ENCODE measurements at regions not wholly inside any gene's neighbourhood (a gene's known extent, or its start where the extent isn't known, plus 50 kb on each side); places are given as distances from the start of the nearest gene placed in this dataset.
A peak's percentile ranks its signal among the peaks of the same experiment; 100 is the strongest.

- H3K27ac ChIP-seq, result peak overlapping the region; percentile 51 to 68
- H3K27me3 ChIP-seq, result no peaks in the 10 kb centered on the region
- no peaks in the 10 kb centered on the region for H3K9me3 ChIP-seq
Observed at GRCh38 chr10:29951441-29951931, 107.9 kb downstream of the JCAD start.

GRCh38 chr10:29950391-29950790 lies 109.0 kb downstream of the JCAD start:
- Histone ChIP-seq H3K4me1 (peaks cover 9 to 17% of the 10 kb centered on the region in 2 donors), H3K4me3 (no peak overlapping the region), H3K27ac (peak overlapping the region; percentile 79 to 80), H3K36me3 (no peaks in the 10 kb centered on the region), H3K27me3 (no peaks in the 10 kb centered on the region), H3K9me3 (no peaks in the 10 kb centered on the region)
- intact Hi-C loops (cut with DNase I; ENCODE audit: low total_unique reads), result no loop called here
- TF ChIP-seq POLR2A (IDR thresholded peaks at IDR 0.05) (no peak), CTCF (IDR thresholded peaks at IDR 0.05) (no peak), POLR2AphosphoS5 (IDR thresholded peaks at IDR 0.05) (no peak)
- no peak for DNase-seq (ENCODE audit: low spot score in 2 of 2)

More at GRCh38 chr10:29951441-29951931, 107.9 kb downstream of the JCAD start:
- TF ChIP-seq POLR2AphosphoS5 (IDR thresholded peaks at IDR 0.05) (no peak), POLR2A (IDR thresholded peaks at IDR 0.05) (no peak), CTCF (IDR thresholded peaks at IDR 0.05) (no peak)
- peaks cover 9 to 17% of the 10 kb centered on the region in 2 donors for H3K4me1 ChIP-seq
- intact Hi-C loops (cut with DNase I; ENCODE audit: low total_unique reads), result no loop called here
- H3K36me3 ChIP-seq, result no peaks in the 10 kb centered on the region
- H3K4me3 ChIP-seq, result no peak overlapping the region
- peak in 1 of 2 donors; percentile 77 for DNase-seq (ENCODE audit: low spot score in 2 of 2)

- H3K4me1 ChIP-seq, result peaks cover 9 to 17% of the 10 kb centered on the region in 2 donors
- intact Hi-C loops (cut with DNase I; ENCODE audit: low total_unique reads), result no loop called here
Observed at GRCh38 chr10:29949411-29950011, 109.9 kb downstream of the JCAD start.

GRCh38 chr10:29948881-29949355 lies 110.5 kb downstream of the JCAD start:
- intact Hi-C loops (cut with DNase I; ENCODE audit: low total_unique reads), result no loop called here
- Histone ChIP-seq H3K4me3 (peak overlapping the region in 1 of 3 donors; percentile 2), H3K27ac (peak overlapping the region; percentile 80 to 90), H3K9me3 (no peaks in the 10 kb centered on the region), H3K4me1 (peaks cover 9 to 17% of the 10 kb centered on the region in 2 donors), H3K36me3 (no peaks in the 10 kb centered on the region), H3K27me3 (no peaks in the 10 kb centered on the region)
- DNase-seq (ENCODE audit: low spot score in 2 of 2), result peak in 1 of 2 donors; percentile 73
- TF ChIP-seq POLR2A (IDR thresholded peaks at IDR 0.05) (no peak), POLR2AphosphoS5 (IDR thresholded peaks at IDR 0.05) (peak in 2 of 3 donors; percentile 8 to 14)

More at GRCh38 chr10:29949411-29950011, 109.9 kb downstream of the JCAD start:
- Histone ChIP-seq H3K36me3 (no peaks in the 10 kb centered on the region), H3K27me3 (no peaks in the 10 kb centered on the region), H3K27ac (peak overlapping the region; percentile 80 to 90), H3K9me3 (no peaks in the 10 kb centered on the region), H3K4me3 (peak overlapping the region in 1 of 3 donors; percentile 2)
- no peak for DNase-seq (ENCODE audit: low spot score in 2 of 2)
- TF ChIP-seq CTCF (IDR thresholded peaks at IDR 0.05), result no peak
- TF ChIP-seq POLR2AphosphoS5 (IDR thresholded peaks at IDR 0.05), result no peak
- TF ChIP-seq POLR2A (IDR thresholded peaks at IDR 0.05), result no peak

GRCh38 chr10:29947701-29948060 lies 111.7 kb downstream of the JCAD start:
- H3K36me3 ChIP-seq, result no peaks in the 10 kb centered on the region
- peak overlapping the region in 2 of 3 donors; percentile 25 to 34 for H3K4me3 ChIP-seq
- no peaks in the 10 kb centered on the region for H3K9me3 ChIP-seq
- TF ChIP-seq POLR2A (IDR thresholded peaks at IDR 0.05), result no peak
- peak in 1 of 3 donors; percentile 20 for TF ChIP-seq CTCF (IDR thresholded peaks at IDR 0.05)
- no peaks in the 10 kb centered on the region for H3K27me3 ChIP-seq
- H3K27ac ChIP-seq, result peak overlapping the region; percentile 80 to 90
- intact Hi-C loops (cut with DNase I; ENCODE audit: low total_unique reads), result no loop called here
- peaks cover 9 to 17% of the 10 kb centered on the region in 2 donors for H3K4me1 ChIP-seq
- DNase-seq (ENCODE audit: low spot score in 2 of 2), result peak in 1 of 2 donors; percentile 38

Data from breast epithelium (tissue), 4 donors.